ENCODE measurements at regions not wholly inside any gene's neighbourhood (a gene's known extent, or its start where the extent isn't known, plus 50 kb on each side); places are given as distances from the start of the nearest gene placed in this dataset.

GRCh38 chr16:7182510-7183109 lies 150.0 kb upstream of the RBFOX1 start:
- no peak for ATAC-seq

DNA sequence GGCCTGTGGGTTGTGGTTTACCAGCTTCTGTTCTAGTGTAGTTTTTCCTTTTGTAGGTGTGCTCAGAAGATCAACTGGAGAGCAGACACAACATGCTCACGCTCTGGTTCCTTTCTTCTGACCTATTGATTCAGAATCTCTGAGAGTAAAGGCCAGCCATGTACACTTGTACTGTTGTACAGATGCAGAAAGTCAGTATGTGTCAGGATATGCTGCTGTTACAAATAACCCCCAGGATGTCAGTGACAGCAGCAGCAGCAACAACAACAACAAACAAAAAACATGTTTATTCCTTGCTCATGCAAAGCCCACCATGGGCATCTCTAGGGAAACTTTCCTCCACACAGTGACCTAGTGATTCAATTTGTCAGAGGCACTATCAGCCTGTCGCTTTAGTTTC lies 154.8 kb upstream of the RBFOX1 start:
- no peak for ATAC-seq

More at GRCh38 chr16:7182510-7183109, 150.0 kb upstream of the RBFOX1 start:
- TF ChIP-seq GLIS3 (CRISPR knock-in tag; IDR thresholded peaks at IDR 0.05) (no peak), RARB (CRISPR knock-in tag; IDR thresholded peaks at IDR 0.05) (no peak), CSDC2 (CRISPR knock-in tag; IDR thresholded peaks at IDR 0.05) (no peak), PPARA (CRISPR knock-in tag; IDR thresholded peaks at IDR 0.05; ENCODE audit: borderline replicate concordance) (no peak), TCF4 (CRISPR knock-in tag; IDR thresholded peaks at IDR 0.05; ENCODE audit: borderline replicate concordance) (no peak), ZNF565 (CRISPR knock-in tag; conservative IDR thresholded peaks at IDR 0.05; ENCODE audit: low read depth) (no peak), OSR1 (CRISPR knock-in tag; IDR thresholded peaks at IDR 0.05) (no peak), ZNF70 (CRISPR knock-in tag; IDR thresholded peaks at IDR 0.05) (no peak), ZFP3 (CRISPR knock-in tag; IDR thresholded peaks at IDR 0.05) (no peak)
- TF ChIP-seq, protein P1, sequence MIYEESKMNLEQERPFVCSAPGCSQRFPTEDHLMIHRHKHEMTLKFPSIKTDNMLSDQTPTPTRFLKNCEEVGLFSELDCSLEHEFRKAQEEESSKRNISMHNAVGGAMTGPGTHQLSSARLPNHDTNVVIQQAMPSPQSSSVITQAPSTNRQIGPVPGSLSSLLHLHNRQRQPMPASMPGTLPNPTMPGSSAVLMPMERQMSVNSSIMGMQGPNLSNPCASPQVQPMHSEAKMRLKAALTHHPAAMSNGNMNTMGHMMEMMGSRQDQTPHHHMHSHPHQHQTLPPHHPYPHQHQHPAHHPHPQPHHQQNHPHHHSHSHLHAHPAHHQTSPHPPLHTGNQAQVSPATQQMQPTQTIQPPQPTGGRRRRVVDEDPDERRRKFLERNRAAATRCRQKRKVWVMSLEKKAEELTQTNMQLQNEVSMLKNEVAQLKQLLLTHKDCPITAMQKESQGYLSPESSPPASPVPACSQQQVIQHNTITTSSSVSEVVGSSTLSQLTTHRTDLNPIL (CRISPR knock-in tag; IDR thresholded peaks at IDR 0.05; ENCODE audit: low read depth), result no peak

More for the DNA sequence above, 154.8 kb upstream of the RBFOX1 start:
- TF ChIP-seq, protein P2, sequence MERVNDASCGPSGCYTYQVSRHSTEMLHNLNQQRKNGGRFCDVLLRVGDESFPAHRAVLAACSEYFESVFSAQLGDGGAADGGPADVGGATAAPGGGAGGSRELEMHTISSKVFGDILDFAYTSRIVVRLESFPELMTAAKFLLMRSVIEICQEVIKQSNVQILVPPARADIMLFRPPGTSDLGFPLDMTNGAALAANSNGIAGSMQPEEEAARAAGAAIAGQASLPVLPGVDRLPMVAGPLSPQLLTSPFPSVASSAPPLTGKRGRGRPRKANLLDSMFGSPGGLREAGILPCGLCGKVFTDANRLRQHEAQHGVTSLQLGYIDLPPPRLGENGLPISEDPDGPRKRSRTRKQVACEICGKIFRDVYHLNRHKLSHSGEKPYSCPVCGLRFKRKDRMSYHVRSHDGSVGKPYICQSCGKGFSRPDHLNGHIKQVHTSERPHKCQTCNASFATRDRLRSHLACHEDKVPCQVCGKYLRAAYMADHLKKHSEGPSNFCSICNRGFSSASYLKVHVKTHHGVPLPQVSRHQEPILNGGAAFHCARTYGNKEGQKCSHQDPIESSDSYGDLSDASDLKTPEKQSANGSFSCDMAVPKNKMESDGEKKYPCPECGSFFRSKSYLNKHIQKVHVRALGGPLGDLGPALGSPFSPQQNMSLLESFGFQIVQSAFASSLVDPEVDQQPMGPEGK (CRISPR knock-in tag; IDR thresholded peaks at IDR 0.05; ENCODE audit: borderline replicate concordance), result no peak
- TF ChIP-seq ISL1 (CRISPR knock-in tag; IDR thresholded peaks at IDR 0.05) (no peak), ZNF8 (CRISPR knock-in tag; IDR thresholded peaks at IDR 0.05) (no peak), BACH2 (CRISPR knock-in tag; IDR thresholded peaks at IDR 0.05; ENCODE audit: borderline replicate concordance) (no peak), ZC3H10 (CRISPR knock-in tag; IDR thresholded peaks at IDR 0.05) (no peak), RARB (CRISPR knock-in tag; IDR thresholded peaks at IDR 0.05) (no peak), TOX (CRISPR knock-in tag; IDR thresholded peaks at IDR 0.05; ENCODE audit: borderline replicate concordance) (no peak), ZFP3 (CRISPR knock-in tag; IDR thresholded peaks at IDR 0.05) (no peak), ZFP30 (CRISPR knock-in tag; IDR thresholded peaks at IDR 0.05) (no peak), OSR1 (CRISPR knock-in tag; IDR thresholded peaks at IDR 0.05) (no peak), SNAI2 (CRISPR knock-in tag; IDR thresholded peaks at IDR 0.05) (no peak), PPARA (CRISPR knock-in tag; IDR thresholded peaks at IDR 0.05; ENCODE audit: borderline replicate concordance) (no peak), CSDC2 (CRISPR knock-in tag; IDR thresholded peaks at IDR 0.05) (no peak), GLIS3 (CRISPR knock-in tag; IDR thresholded peaks at IDR 0.05) (no peak), ARNTL (CRISPR knock-in tag; IDR thresholded peaks at IDR 0.05; ENCODE audit: borderline replicate concordance, low read depth) (no peak), ZNF565 (CRISPR knock-in tag; conservative IDR thresholded peaks at IDR 0.05; ENCODE audit: low read depth) (no peak)
- TF ChIP-seq, protein P1 (CRISPR knock-in tag; IDR thresholded peaks at IDR 0.05; ENCODE audit: low read depth), result no peak
- TF ChIP-seq, protein P3, sequence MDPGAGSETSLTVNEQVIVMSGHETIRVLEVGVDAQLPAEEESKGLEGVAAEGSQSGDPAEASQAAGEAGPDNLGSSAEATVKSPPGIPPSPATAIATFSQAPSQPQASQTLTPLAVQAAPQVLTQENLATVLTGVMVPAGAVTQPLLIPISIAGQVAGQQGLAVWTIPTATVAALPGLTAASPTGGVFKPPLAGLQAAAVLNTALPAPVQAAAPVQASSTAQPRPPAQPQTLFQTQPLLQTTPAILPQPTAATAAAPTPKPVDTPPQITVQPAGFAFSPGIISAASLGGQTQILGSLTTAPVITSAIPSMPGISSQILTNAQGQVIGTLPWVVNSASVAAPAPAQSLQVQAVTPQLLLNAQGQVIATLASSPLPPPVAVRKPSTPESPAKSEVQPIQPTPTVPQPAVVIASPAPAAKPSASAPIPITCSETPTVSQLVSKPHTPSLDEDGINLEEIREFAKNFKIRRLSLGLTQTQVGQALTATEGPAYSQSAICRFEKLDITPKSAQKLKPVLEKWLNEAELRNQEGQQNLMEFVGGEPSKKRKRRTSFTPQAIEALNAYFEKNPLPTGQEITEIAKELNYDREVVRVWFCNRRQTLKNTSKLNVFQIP (CRISPR knock-in tag; IDR thresholded peaks at IDR 0.05; ENCODE audit: borderline replicate concordance, low read depth), result no peak
- TF ChIP-seq, protein P4, sequence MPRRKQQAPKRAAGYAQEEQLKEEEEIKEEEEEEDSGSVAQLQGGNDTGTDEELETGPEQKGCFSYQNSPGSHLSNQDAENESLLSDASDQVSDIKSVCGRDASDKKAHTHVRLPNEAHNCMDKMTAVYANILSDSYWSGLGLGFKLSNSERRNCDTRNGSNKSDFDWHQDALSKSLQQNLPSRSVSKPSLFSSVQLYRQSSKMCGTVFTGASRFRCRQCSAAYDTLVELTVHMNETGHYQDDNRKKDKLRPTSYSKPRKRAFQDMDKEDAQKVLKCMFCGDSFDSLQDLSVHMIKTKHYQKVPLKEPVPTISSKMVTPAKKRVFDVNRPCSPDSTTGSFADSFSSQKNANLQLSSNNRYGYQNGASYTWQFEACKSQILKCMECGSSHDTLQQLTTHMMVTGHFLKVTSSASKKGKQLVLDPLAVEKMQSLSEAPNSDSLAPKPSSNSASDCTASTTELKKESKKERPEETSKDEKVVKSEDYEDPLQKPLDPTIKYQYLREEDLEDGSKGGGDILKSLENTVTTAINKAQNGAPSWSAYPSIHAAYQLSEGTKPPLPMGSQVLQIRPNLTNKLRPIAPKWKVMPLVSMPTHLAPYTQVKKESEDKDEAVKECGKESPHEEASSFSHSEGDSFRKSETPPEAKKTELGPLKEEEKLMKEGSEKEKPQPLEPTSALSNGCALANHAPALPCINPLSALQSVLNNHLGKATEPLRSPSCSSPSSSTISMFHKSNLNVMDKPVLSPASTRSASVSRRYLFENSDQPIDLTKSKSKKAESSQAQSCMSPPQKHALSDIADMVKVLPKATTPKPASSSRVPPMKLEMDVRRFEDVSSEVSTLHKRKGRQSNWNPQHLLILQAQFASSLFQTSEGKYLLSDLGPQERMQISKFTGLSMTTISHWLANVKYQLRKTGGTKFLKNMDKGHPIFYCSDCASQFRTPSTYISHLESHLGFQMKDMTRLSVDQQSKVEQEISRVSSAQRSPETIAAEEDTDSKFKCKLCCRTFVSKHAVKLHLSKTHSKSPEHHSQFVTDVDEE (CRISPR knock-in tag; IDR thresholded peaks at IDR 0.05), result no peak

Data from SK-N-SH treated with all-trans-retinoic acid at 6 μM for 48 hours (cell line).